Heart right ventricle (tissue), 16 donors: ENCODE measurements at regions not wholly inside any gene's neighbourhood (a gene's known extent, or its start where the extent isn't known, plus 50 kb on each side); places are given as distances from the start of the nearest gene placed in this dataset.

Source experiments
- ATAC-seq, 8 donors: fragments of 200-7000 bp; cut with Tn5 transposase; one replicate each; pipeline ENCODE4 v1.9.1; 2020; ENCODE audit warnings: mild to moderate bottlenecking in 8 of 8, moderate library complexity in 8 of 8, moderate number of reproducible peaks in 1 of 8
- DNase-seq, 2 donors: peaks; one replicate each; pipeline ENCODE4 v3.0.0-alpha.2; 2020
- H3K27ac ChIP-seq, 10 donors: fragments of 200-600 bp; sonication (generic) in 2 of 10; one replicate each; pipeline versions ENCODE4 v1.5.0 to v1.8.0; 2020 to 2022; ENCODE audit warnings: mild to moderate bottlenecking in 3 of 10
- H3K27me3 ChIP-seq, 7 donors: fragments of 200-600 bp; one replicate each; pipeline ENCODE4 v1.8.0; 2021 to 2022; ENCODE audit warnings: mild to moderate bottlenecking in 2 of 7
- H3K36me3 ChIP-seq, 9 donors: fragments of 200-600 bp; sonication (generic) in 1 of 9; one replicate each; pipeline versions ENCODE4 v1.5.0 to v1.8.0; 2020 to 2022; ENCODE audit warnings: mild to moderate bottlenecking in 2 of 9
- H3K4me1 ChIP-seq, 9 donors: fragments of 200-600 bp; sonication (generic) in 1 of 9; one replicate each; pipeline versions ENCODE4 v1.5.0 to v1.8.0; 2020 to 2022; ENCODE audit warnings: mild to moderate bottlenecking in 4 of 9
- H3K4me3 ChIP-seq, 10 donors: fragments of 200-600 bp; sonication (generic) in 2 of 10; one replicate each; pipeline versions ENCODE4 v1.5.0 to v1.8.0; 2020 to 2022; ENCODE audit warnings: mild to moderate bottlenecking in 7 of 10, moderate library complexity in 2 of 10
- H3K9me3 ChIP-seq, 11 donors: fragments of 200-600 bp in 10 of 11; sonication (generic) in 2 of 11; one replicate each; pipeline versions ENCODE4 v1.5.0 to v1.8.0; 2013 to 2022; ENCODE audit warnings: mild to moderate bottlenecking in 2 of 11, control low read depth in 1 of 11, moderate library complexity in 1 of 11
- WGBS, 2 donors: extraction: QIAGEN DNeasy Blood & Tissue Kit; methylation state at CpG; one replicate each; pipeline ENCODE4 v1.1.7; 2013; ENCODE audit warnings: inconsistent platforms in 1 of 2; 5-methylcytosine and 5-hydroxymethylcytosine counted together
- intact Hi-C, 10 donors: fragments of 100-400 bp; cut with DNase I; formaldehyde crosslinking; loops; one replicate each; pipeline versions ENCODE4 v1.11.1 to v1.14.2; 2022
- TF ChIP-seq, protein P1 (sequence below), 9 donors: fragments of 200-600 bp; sonication (generic) in 2 of 9; IDR thresholded peaks; one replicate each; pipeline versions ENCODE4 v1.5.0 to v1.8.0; 2021 to 2022; ENCODE audit warnings: antibody characterized with exemption in 9 of 9, mild to moderate bottlenecking in 5 of 9, moderate library complexity in 1 of 9
- donor health status: Arrhythmogenic right ventricular cardiomyopathy.
- donor health status: ischemic (EF 13 %, LVEDD 7.1; RV severe dilation, severe dysfunction).
- donor health status: healthy with polysubstance abuse.
- donor health status: DM: no; HTN: yes; CAD: no.
- donor health status: DM: no; HTN: no; CAD: no.
- donor health status: ischemic (EF 25% LVEDD 6.9; RV normal size, moderate dysfunction).
- donor health status: ischemic (EF 25% LVEDD 5.7; RV mildly dilated, moderate dysfunction).
- donor health status: healthy.
- donor health status: DM: yes; HTN: yes; CAD: no.
- donor health status: Ischemic cardiomyopathy.
- donor health status: ischemic (EF 35%, LVEDD 5.7; RV mildly dilated, moderate dysfunction).
- donor health status: nonischemic (EF 11% LVEDD 7.7; RV severe dilation, severe dysfunction).
- donor health status: DM: yes; HTN: yes; CAD: no.
- donor health status: PGD.
- donor health status: ischemic (EF 29% LVEDD 5.4; RV normal size, mild dysfunction).
- donor health status: nonischemic (EF 23%, LVEDD 6.1; RV moderate dilation, normal function).

DNA sequence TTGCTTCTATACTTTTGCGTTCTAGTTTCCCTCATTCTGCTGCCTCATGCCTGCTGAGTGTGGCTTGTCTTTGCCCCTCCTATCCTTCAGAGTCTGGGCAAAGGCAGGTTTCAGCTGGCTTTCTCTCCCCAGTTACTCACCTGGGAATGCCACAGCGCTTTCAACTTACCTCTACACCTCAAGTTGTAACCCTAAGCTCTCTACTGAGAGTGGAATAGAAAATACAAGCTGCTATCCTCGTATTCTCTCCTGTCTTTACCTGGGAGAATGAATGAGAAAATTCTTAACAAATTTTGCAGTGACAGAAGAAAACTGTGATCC is 316.3 kb upstream of the KLF12 start:
- no peak for DNase-seq
- Histone ChIP-seq H3K36me3 (no peaks in the 10 kb centered on the region), H3K27me3 (no peaks in the 10 kb centered on the region), H3K4me3 (no peak overlapping the region), H3K9me3 (peaks cover 0 to 14% (median 0%) of the 10 kb centered on the region in 11 donors), H3K27ac (no peak overlapping the region), H3K4me1 (peaks cover 0 to 10% (median 3%) of the 10 kb centered on the region in 9 donors)
- intact Hi-C loops: loop anchor here in 1 of 10 donors (5.0 kb wide), 1 partner anchor 1257 kb away; no protein-coding TSS in a partner anchor
- WGBS, 2 donors: 94 to 95% methylated on average over 3 of the region's 3 CpGs
- TF ChIP-seq, protein P1, sequence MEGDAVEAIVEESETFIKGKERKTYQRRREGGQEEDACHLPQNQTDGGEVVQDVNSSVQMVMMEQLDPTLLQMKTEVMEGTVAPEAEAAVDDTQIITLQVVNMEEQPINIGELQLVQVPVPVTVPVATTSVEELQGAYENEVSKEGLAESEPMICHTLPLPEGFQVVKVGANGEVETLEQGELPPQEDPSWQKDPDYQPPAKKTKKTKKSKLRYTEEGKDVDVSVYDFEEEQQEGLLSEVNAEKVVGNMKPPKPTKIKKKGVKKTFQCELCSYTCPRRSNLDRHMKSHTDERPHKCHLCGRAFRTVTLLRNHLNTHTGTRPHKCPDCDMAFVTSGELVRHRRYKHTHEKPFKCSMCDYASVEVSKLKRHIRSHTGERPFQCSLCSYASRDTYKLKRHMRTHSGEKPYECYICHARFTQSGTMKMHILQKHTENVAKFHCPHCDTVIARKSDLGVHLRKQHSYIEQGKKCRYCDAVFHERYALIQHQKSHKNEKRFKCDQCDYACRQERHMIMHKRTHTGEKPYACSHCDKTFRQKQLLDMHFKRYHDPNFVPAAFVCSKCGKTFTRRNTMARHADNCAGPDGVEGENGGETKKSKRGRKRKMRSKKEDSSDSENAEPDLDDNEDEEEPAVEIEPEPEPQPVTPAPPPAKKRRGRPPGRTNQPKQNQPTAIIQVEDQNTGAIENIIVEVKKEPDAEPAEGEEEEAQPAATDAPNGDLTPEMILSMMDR (IDR thresholded peaks at IDR 0.05): no peak
- ATAC-seq: no peak

DNA sequence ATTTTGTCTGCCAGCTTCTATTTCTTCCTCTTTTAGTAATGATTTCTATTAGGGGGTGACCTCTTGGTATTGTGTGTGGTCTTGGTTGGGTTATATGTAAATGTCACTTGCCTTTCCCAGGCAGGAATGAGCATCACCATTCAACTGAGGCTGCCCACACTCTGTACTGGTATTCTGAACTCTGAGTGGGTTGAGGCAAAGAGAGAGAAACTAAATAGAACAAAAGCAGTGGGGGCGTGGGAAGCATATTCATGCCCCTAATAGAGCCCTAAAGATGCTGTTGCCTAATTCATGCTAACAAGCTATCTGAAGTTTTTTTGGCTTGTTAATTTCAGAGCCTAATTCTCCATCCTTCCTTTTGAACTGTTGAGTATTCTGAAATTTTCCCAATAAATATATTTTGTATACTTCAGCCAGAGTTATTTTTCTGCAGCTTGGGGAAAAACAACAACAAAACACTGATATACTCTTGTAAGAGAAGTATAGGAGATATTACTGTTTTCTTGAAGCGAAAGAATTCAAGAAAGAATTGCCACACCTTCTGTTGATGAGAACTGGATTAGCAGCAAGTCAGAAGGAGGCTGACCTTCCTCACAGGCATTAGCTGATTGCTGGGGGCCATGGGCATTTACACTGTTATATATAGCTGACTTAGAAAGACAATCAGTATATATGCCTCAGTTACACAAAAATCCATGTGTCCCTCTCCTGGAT is 315.8 kb upstream of the KLF12 start:
- H3K27ac ChIP-seq: no peak overlapping the region
- DNase-seq: no peak
- no peaks in the 10 kb centered on the region for H3K36me3 ChIP-seq
- no peak for ATAC-seq
- WGBS, 2 donors: 92 to 94% methylated on average over 2 of the region's 2 CpGs
- H3K4me1 ChIP-seq: peaks cover 0 to 10% (median 3%) of the 10 kb centered on the region in 9 donors
- intact Hi-C loops: loop anchor here in 1 of 10 donors (5.0 kb wide), 1 partner anchor 1257 kb away; no protein-coding TSS in a partner anchor
- H3K9me3 ChIP-seq: peaks cover 0 to 14% (median 0%) of the 10 kb centered on the region in 11 donors
- TF ChIP-seq, protein P1 (IDR thresholded peaks at IDR 0.05): no peak
- H3K4me3 ChIP-seq: no peak overlapping the region
- no peaks in the 10 kb centered on the region for H3K27me3 ChIP-seq

DNA sequence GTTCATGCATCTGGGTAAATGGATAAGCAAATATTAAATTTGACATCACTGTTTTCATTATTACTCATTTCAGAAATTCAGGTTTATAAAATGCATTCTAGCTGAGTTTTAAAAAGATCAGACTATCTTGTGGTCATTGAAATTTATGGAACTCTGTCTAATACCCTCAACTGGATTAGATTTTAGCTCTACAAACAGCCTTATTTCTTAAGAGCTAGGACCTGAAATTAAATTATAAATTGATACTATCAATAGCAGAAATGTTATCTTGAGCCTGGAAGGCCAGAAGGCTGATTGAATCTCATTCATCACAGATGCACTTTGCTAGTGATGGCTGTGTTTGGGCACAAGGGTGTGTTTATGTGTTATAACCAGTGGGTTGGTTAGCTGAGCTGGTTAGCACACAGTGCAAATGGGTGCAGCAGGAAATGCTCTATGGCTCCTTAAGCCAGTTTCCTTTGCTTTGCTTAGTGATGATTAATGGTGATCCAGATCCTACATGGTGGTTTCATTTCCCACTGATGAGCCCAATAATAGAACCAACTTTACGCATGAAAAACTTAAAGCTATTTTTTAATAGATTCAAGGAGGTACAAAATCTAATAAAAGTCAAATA is 310.8 kb upstream of the KLF12 start:
- Histone ChIP-seq H3K36me3 (no peaks in the 10 kb centered on the region), H3K27me3 (no peaks in the 10 kb centered on the region), H3K9me3 (peaks cover 0 to 18% (median 5%) of the 10 kb centered on the region in 11 donors), H3K4me3 (no peak overlapping the region), H3K27ac (no peak overlapping the region), H3K4me1 (peaks cover 0 to 15% (median 0%) of the 10 kb centered on the region in 9 donors)
- TF ChIP-seq, protein P1 (IDR thresholded peaks at IDR 0.05): no peak
- WGBS, 2 donors: 92 to 100% methylated on average over 1 of the region's 1 CpG
- ATAC-seq (no peak), DNase-seq (no peak)
- intact Hi-C loops: no loop called here

DNA sequence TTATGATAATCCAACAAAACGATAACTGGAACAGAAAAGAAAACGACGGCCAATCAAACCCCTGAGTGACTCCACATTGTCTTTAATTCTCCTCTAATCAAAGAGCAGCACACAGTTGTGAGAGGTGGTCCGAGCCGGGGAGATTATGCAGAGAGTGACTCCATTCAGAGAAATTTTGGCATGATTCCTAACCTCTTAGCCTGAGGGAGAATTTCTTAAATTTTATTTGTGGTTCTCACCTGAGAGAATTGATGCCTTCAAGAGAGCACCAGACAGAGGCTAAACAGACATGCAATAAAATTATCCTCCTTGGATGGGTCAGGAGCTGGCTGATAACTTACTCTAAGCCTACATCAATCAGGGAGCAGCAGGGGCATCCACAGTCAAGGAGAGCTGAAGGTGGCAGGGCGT is 310.0 kb upstream of the KLF12 start:
- no peaks in the 10 kb centered on the region for H3K36me3 ChIP-seq

More for the DNA sequence above, 310.0 kb upstream of the KLF12 start:
- no peak overlapping the region for H3K4me3 ChIP-seq
- WGBS, 2 donors: 46 to 60% methylated on average over 6 of the region's 6 CpGs
- peaks cover 0 to 15% (median 0%) of the 10 kb centered on the region in 9 donors for H3K4me1 ChIP-seq
- ATAC-seq (no peak), DNase-seq (no peak)
- no peak overlapping the region for H3K27ac ChIP-seq
- H3K9me3 ChIP-seq: peaks cover 0 to 18% (median 5%) of the 10 kb centered on the region in 11 donors
- no peaks in the 10 kb centered on the region for H3K27me3 ChIP-seq
- intact Hi-C loops: no loop called here
- TF ChIP-seq, protein P1 (IDR thresholded peaks at IDR 0.05): no peak
